ENCODE measurements at regions not wholly inside any gene's neighbourhood (a gene's known extent, or its start where the extent isn't known, plus 50 kb on each side); places are given as distances from the start of the nearest gene placed in this dataset.
A peak's percentile ranks its signal among the peaks of the same experiment; 100 is the strongest.

DNA sequence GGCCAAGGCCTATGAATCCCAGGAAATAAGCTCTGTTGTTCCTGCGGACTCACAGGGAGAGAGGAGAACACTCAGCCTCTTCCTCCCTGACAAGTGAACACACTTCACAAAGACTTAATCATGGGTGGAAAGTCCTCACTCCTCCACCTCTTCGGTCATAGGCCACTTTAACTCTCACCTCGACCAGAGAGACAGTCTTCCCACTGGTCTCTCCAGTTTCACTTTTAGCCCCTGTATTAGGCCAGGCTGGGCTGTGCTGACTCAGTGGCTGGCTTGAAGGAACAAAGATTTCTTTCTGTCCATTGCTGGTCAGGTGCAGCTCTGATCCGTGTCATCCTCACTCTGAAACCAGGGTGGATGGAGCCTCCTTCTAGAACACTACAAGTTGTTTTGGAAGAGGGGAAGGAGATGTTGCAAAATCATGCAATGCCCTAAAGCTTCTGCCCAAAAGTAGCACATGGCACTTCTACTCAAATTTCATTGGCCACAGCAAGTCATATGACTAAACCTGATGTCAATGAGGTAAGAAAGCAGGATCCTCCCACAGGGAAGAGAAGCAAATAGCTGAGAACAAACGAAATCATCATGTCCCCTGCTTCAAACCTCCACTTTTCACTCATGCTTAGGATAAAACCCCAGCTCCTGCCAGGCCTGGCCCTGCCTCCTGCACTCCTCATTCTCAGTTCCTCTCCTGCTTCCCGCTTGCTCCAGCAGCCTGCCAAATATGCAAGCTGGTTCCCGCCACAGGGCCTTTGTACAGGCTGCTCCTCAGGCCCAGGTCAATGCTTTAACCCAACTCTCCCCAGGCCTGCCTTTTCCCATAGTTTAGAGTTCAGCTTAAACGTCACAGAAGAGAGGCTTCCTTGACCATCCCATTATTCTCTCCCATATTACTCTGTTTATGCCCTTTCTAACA, 150.5 kb upstream of the RUNX3 start:
- peak; percentile 26 for DNase-seq (ENCODE audit: low spot score)

DNA sequence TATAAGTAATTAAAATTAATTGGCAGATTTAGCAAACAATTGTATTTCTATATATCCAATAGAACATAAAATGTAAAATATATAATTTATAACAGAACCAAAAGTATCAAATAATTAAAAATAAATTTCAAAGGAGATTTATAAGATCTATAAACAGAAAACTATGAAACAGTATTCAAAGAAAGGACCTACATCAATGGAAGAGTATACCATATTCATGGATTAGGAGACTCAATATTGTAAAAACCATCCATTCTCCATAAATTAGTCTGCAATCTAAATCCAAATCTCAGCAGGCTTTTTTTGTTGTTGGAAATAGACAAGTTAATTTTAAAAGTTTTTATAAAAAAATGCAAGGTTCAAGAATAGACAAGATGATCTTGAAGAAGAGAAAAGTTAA, 149.0 kb upstream of the RUNX3 start:
- no peak for DNase-seq (ENCODE audit: low spot score)

DNA sequence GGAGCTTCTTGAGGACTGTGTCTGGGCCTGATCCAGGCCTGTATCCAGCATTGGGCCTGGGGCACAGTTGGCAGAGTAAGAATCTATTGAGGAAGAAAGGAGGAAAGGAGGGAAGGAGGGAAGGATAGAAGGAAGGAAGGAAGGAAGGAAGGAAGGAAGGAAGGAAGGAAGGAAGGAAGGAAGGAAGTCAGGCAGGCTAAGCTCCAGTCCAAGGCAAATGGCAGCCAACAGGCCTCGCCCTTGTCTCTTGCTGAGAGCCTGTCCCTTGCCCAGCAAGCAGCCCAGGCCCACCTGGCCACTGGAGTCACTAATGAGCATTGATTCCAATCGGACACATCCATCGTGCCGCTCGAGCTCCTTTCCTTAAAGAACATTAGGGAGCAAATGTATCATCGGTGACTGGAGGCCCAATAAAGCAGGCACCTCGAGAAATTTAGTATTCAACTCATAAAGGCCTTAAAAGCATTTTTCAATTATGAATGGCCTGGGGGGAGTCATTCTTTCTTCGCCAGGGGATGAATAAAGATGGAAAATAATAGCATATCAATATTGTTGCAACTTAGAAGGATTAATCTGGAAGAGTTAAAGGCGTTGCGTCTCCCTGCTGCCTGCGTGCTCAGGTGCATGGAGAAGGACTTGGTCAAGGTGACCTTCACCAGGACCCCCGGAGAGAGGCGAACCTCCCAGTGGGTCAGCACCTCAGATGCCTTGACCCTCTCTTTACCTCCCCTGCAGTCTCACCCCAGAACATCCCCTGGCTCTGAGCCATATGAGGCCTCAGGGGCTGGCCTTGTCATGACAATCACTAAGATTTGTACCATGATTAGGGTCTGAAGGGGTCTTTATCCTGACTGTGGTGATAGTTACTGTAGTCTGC, 144.5 kb upstream of the RUNX3 start:
- no peak for DNase-seq (ENCODE audit: low spot score)

DNA sequence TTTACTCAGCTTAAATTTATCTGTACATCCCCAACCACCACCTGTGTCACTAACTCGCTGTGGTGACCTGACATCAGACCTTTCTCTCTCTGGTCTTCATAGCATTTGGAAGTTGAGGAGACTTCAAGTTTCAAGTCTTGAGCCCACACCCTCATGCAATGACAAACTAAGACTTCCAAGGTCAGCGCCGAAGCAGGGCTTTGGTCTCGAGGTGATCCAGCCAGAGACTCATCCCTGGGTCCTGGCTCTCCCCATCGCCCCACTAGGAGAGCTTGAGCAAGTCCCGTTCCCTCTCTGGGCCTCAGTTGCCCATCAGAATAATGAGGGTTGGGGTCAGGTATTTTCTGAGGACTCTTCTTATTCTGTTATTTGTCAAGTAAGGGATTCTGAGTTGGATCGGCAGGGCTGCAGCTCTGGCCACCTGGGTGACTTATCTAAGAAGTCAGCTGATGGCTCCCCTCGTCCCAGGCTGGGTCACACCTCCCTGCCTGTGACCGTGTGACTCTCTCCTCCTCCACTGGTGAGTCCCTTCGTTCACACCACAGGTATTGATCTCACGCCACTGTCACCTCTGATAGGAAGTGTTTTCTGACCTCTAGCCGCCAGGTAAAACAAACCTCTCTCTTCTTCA, 143.7 kb upstream of the RUNX3 start:
- DNase-seq (ENCODE audit: low spot score) = no peak

DNA sequence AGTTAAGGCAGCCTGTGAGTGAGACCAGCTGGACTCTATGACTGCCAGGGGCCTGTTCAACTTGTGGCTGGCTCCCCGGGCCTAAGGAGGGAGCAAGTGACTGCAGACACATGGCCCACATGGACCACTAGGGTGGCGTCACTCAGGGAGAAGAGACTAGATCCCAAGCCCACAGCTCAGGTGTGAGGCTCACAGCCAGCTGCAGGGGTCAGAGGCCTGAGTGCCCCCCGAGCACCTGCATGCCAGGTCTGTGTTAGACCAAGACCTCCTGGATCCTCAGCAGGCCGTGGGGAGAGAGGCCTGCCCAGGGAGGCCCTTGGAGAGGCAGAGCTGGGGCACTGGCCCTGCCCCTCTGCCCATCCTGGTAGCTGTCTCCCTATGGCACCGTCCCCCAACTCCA, 142.4 kb upstream of the RUNX3 start:
- DNase-seq (ENCODE audit: low spot score) = no peak

DNA sequence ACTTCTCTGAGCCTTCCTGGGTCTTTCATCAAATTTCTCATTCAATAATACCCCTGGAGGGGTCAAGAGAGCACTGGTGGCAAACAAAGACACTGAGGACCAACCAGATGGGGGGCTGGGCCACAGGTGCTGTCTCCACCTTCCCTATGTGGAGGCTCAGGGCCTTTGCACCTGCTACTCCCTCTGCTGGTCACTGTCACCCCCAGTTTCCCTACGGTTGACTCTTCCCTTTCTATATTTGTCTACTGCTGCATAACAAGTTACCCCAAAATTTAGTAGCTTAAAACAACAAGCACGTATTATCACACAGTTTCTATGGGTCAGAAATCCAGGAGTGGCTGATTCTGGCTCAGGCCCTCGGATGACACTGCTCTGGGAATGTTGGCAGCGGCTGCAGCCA, 138.8 kb upstream of the RUNX3 start:
- no peak for DNase-seq (ENCODE audit: low spot score)

DNA sequence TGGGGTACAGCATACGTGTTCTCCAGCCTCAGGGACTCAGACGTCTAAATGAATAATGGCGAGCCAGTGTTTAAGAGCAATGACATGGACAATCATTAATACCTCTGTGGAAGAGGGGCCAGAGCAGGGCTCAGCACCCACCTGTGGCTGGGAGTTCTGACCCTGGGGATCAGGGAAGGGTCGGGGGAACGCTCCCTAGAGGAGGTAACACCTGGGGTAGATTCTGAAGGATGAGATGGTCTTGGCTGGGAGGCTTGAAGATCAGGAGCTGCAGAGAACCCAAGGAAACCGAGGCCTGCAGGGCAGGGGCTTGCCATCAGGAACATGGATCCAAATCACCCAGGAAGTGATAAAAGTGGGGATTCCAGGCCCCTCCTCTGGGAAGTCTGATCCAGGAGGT, 138.2 kb upstream of the RUNX3 start:
- DNase-seq (ENCODE audit: low spot score) = no peak

DNA sequence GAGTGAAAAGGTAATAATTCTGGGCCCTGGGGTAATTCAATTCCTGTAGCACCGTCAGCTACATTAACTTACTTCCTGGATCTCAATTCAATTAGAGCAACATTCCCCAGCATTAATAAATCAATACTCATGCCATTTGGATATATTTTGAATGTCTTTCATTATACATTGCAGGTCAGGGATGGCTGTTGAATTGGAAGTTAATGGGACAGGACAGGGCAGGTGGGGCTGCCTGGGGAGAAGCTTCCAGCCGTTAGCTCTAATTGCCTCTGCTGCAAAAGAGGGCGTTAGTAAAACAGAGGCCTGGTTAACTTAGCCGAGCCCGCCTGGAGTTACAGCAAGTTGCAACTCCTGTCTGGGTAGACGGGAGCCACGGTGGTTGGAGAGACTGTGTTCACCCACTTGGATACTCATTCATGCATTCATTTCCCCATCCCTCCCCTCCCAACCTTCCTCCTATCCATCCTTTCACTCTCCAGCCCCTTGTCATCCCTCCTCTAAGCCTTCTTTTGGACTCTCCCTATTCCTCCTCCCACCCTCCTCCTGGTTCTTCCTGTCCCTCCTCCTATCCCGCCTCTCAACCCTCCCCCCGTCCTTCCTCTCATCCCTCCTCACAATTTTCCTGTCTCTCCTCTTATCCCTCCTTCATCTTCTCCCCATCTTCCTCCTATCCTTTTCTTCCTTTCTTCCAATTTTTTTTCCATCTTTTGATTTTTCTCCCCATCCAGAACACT, 137.6 kb upstream of the RUNX3 start:
- DNase-seq (ENCODE audit: low spot score) = no peak

DNA sequence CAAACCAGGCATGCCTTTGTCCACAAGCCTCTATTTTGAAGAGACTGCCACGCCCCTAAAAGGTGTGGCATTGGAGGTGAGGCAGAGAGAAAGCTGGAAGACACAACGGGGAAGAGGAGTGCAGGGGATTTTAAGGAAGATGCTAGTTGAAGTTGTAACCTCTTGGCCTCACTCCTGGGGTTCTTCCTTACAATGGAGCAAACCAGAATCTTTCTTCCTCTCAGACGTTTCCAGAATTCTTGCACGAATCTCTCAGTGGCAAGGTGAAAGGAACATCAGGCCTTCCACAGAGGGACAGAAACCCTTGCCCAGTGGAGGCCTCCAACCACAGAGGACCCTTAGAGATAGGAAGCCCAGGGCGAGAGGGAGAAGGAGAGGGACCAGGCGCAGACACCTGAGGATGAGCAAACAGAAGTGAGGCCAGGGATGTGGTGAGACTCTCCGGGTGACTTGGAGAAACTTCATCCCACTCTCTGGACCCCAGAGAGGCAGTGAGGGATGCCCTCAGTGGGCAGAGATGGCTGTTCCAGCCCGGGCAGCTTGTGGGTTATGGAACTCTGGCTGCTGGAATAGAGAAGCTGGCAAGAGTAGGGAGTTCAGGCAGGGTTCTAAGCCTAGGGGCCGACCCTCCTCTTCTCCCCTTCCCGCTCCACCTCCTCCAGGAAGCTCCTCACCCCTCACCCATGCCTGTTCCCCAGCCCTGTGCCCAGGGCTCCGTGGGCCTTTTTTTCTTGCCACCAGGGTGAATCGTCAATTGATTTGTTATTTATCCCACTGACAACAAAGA, 136.8 kb upstream of the RUNX3 start:
- no peak for DNase-seq (ENCODE audit: low spot score)

DNA sequence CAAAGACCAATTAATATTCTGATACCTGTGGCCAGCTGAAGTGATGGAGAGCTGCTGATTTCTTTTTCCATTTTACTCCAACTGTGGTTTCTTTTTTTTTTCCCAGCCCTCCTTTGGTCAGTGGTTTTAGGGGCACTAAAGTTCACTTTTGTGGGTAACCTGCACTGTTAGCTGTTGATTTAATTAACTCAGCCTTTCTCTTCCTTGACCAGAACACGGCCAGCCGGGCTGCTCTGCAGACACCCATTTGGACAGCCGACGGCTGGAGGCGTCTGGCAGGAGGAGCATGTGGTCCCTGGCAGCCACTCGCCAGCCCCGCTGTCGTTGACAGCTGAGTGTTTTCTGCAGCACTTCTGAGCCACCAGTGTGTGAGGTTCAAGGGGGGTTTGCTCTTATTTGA, 136.2 kb upstream of the RUNX3 start:
- DNase-seq (ENCODE audit: low spot score) = no peak

DNA sequence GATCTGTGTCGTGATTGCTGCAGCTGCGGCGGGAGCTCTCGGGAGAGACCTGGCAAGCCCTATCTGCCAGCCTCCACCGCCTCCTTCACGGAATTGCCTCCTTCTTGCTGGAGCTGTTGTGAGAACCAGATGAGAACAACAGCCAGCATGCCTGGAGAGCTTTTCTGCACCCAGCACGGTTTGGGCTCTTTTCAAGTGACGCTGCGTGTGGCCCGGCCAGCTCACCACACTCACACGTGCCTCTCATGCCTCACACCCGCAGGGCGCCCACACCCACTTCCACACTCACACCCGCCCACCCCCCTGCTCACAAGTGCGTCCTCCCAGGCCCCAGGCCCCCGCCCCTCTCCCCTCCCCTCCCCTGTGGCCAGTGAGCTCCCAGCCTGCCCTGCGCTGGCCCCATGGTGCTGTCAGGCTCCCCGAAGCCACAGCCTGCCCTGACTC, 135.7 kb upstream of the RUNX3 start:
- DNase-seq (ENCODE audit: low spot score) = no peak

DNA sequence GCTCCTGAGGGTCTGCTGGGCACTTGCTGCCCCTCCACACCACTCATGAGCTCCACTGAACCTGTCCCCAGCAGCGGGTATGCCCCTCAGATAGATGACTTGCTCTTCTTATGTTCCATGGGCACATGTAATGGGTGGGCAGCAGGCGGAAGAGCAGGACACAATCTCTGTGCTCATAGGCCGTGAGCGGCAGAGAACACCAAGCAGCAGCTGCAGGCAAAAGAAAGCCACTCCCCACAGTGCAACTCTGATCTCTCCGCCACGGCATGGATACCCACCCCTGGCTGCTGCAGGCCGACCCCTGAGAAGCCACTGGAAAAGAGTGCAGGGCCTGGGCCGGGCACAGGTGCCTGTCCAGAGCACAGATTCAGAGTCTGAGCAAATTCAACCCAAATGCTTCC, 135.2 kb upstream of the RUNX3 start:
- DNase-seq (ENCODE audit: low spot score) = no peak

DNA sequence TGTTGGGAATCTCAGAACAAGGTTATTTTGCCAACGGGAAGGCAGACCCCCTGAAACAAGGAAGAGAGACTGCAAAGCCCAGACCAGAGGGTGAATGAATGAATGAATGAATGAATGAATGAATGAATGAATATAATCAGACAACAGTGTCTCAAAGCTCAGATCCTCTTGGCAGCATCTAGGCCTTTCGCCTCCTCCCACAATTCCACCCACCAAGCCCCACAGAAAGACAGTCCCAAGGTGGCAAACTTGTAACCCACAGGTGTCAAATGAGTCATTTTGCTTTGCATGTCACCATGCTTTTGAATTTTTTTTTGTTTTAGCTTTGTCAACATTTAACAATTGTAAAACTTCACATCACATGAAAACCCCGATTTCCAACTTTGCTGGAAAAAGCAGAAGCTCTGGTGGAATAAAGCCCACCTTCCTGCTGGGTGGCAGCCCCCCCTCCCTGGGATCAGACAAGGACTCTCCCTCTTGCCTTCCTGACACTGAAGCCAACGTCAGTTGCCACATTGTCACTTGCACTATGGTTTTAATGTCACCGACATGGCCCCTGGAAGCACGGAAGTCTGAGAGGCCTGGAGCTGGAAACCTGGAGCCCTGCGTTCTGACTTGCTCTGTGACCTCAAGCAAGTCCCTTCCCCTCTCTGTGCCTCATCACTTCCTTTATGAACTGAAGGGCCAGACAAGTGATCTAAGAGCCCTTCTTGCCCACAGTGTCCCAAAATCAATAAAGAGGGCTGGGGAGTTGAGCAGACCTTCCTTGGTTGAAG, 134.6 kb upstream of the RUNX3 start:
- no peak for DNase-seq (ENCODE audit: low spot score)

DNA sequence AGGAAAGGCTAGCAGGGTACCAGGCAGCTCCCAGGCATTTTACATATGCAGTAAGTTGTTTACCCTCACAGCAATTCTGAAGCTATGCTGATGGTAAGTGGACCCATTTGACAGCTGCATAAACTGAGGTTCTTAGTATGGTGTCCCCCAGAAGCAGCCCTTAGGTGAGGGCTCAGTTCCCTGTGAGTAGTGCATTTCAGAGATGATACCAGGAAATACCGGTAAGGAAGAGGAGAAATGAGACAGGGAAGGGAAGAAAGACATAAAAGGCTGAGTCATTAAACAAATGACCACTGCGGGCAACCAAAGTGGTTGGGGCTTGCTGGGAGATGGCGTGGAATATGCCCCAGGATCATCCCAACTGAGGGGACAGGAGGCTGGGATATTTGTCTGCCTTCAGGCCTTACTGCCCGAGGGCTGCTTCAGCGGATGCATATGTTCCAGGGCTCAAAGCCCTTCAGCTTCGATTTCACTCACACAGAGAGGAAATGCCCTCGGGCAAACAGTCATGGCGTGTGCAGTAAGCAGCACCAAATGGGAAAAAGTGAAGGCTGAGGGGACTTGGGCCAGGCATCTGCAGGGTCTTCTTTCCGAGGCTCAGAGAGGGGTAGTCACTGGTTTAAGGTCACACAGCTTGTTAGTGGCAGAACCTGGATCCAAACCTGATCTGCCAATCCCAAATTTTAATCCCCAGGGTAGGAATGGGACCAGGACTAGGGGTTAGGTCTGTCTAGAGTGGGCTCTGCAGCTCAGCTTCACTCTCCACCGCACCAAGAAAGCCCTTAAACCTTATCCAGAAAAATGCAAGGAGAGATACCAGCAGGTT, 133.7 kb upstream of the RUNX3 start:
- no peak for DNase-seq (ENCODE audit: low spot score)

DNA sequence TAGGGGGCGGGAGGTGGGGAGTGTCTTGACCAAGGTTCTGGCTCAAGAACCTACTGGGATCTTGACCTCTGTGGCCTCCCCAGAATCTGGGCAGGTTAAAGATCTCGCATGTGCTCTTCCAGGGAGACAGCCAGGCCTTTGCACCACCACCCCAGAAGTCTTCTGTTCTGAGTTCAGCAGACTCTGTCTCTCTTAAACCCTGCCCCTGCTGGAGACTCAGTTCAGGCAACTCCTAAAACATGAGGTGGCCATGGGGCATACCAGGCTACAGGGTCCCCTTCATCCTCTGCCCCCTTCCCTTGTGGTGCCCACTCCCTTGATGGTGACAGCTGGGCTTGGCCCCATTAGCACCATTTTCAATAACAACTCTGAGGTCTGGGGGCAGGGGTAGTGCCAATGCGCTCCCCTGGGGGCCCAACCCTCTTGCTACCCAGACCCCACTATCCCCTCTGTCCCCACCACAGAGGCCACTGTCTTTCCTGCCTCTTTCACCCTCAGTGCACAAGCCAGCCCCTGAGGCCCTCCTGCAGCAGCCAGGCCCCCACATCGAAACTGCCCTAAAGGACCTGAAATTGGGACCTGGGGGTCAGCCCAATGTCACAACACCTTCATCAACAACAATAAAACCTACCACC, 132.7 kb upstream of the RUNX3 start:
- no peak for DNase-seq (ENCODE audit: low spot score)

DNA sequence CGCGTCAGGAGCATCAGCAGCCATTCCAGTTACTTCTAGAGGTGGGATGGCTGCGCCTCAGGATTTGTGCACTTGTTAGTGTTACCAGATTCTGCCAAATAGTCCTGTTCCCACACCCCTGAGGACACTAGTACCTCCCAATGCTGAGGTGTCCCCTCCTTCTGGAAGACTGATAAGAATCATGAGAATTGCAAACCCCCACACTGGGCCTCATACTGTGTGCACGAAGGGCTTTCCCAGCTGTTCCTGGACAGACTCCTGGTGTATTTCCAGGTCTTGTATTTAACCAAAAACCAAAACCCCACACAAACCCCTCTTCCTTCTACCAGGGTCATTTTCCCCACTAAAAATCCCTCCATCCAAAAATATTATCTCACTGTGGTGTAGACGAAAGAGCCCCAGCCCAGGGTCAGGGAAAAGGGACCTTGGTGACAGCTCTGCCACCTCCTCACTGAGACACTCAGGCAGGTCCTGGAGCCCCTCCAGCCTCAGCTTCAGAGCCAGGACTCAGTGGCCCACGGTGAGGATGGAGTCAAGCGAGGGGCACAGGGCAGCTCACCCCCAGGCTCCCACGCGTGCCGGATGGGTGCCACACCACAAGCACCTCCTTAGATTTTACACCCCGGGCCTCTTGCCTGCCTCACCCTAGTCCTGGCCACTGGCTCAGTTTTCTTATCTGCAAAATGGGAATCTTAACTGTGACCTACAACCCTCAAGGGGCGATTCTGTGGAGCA, 131.4 kb upstream of the RUNX3 start:
- no peak for DNase-seq (ENCODE audit: low spot score)

DNA sequence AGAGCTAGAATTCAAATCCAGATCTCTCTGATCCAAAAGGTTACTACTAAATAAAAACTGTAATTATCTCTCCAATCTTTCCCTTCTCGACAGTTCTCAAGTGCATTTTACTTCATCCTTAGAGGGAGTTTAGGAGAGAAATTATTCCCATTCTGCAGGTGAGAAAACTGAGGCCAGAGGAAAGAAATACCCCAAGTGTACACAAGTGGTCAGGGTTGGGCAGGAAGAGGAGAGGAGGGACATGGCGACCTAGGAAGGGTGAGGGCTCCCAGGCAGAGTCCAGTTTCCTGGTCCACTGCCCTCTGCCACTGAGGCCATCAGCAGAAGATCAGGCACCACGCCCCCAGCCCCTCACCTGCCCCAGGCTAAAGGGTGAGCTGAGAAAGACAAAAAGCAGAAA, 127.1 kb upstream of the RUNX3 start:
- DNase-seq (ENCODE audit: low spot score) = no peak

DNA sequence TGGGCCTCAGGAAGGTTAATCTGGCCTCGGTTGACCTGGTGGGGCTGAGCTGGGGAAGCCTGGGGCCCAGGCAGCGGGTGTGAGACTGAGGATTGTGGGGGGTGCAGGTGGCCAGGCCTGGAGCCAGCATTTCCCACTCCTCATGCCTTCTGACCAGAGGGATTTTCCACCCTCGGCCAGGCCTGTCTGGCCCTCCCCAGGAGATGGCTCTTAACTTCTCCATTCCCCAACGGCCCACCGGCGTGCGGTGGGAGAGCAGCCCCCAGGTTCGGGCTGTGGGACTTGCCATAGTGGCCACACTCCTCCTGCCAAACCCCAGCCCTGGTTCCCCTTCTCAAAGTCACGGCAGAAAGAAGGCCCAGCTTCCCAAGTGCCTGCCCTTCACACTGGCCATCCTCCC, 126.5 kb upstream of the RUNX3 start:
- DNase-seq (ENCODE audit: low spot score) = no peak
